ENCODE measurements at regions not wholly inside any gene's neighbourhood (a gene's known extent, or its start where the extent isn't known, plus 50 kb on each side); places are given as distances from the start of the nearest gene placed in this dataset.
"Not testable (repeated sequence)": the region's sequence is repeated elsewhere in the genome, so short reads cannot be mapped to it uniquely, and the experiment has no call there.

DNA sequence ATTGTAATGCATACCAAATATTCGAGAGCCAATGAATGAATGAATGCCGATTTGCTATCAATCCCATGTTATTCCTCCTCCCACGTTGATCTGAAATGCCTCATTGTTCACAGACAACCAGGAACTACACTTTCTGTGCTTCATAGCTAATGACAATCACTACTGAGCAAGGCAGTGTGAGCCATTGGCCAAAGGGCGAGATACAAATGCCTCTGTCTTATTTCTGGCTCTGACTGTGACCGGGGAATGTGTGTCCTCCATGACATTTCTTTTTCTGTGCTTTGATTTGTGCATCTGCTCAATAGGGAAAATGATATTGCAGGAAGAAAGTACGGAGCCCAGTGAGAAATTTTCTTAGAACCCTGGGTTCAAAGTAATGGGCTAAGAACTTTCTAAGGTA lies 217.1 kb downstream of the CXCL12 start:
- DNase-seq: no peak

DNA sequence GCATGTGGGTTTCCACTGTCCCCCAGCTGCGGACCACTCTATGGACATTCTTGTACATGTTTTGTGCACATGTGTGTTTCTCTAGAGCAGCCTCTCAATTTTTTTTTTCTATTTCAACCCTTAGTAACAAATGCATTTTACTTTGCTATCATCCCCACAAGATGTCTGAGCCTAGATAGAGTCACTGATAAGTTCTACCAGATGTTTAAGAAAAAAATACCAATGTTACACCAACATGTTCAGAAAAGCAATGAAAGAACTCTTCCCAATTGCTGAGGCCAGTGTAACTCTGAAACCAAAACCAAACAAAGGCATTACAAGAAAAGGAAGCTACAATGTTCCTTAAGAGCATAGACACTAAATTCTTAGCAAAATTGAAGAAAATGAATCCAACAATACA lies 218.5 kb downstream of the CXCL12 start:
- DNase-seq: no peak

DNA sequence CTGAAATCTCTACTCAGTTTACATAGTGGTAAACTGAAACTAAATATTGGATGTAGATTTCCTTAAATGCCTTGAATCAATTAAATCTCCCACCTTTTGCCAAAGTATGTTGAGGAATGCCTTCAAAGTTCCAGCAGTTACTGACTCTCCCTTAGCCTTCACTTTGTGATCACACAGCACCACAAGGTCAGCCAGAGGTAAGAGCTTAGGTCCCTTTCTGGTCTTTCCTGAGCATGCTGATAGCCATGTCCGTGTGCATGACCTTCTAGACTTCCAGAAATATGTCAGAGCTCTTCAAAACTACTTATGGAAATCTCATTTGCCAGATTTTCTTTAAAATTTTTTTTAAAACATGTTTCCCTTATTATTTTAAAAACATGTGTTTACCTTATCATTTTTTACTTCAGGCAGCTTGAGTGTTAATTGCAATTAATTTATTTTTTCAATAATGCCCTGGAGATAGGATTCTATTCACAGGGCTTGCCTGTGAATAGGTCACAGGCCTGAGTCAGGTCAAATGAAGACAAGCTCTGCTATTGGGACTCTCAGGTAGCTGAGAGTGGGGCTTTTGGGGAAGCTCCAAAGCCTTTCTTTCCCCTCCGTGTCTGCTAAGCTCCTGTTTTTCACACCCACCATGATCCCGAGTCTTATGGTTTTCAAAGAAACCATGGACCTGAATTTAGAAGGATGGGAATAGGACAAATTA lies 220.5 kb downstream of the CXCL12 start:
- no peak for DNase-seq

DNA sequence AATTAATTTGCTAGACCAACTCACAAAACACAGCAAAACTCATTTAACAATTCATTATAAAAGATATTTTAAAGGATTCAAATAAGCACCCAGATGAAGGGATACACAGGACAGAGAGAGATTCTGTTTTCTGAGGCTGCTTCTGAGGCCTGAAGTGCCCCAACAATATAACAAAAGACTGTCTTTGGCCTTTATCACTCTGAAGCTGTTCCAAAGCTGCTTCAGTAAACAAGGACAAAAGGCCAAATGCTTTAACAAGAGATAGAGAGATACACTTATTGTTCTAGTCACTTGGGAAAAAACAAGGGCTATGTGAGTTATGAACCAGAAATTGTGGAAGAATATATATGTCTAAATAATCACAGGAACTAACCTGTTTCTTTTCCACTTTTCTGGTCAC lies 223.7 kb downstream of the CXCL12 start:
- no peak for DNase-seq

DNA sequence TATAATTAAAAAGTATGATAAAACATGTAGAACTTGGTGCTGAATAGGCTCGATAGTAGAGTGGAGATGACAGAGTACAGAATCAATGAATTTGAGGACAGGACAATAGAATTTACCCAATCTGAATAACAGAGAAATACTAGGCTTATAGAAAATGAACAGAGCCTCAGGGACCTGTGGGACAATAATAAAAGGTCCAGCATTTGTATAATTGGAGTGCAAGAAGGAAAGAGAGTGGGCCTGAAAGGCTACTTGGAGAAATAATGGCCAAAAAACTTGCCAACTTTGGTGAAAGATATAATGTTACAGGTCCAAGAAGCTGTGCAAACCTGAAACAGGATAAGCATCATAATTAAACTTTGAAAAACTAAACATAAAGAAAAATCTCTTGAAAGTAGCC lies 227.3 kb downstream of the CXCL12 start:
- DNase-seq: no peak

DNA sequence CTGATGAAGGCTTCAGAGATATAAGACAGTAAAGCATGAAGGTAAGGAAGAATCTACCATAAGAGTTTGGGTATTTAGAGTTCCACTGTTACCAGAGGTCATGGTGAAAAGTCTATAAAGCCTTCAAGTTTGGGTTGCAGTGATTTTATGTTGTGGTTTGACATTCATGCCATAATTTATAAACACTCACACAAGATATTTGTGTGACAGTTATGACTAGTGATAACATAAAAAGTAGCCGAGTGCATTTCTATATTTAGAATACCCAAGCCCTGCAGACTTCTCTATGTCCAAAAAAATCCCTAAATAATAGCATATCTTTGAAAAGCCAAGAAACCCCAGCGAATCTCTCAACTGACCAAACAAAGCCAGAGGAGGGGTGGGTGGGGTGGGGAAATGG lies 229.9 kb downstream of the CXCL12 start:
- no peak for DNase-seq

DNA sequence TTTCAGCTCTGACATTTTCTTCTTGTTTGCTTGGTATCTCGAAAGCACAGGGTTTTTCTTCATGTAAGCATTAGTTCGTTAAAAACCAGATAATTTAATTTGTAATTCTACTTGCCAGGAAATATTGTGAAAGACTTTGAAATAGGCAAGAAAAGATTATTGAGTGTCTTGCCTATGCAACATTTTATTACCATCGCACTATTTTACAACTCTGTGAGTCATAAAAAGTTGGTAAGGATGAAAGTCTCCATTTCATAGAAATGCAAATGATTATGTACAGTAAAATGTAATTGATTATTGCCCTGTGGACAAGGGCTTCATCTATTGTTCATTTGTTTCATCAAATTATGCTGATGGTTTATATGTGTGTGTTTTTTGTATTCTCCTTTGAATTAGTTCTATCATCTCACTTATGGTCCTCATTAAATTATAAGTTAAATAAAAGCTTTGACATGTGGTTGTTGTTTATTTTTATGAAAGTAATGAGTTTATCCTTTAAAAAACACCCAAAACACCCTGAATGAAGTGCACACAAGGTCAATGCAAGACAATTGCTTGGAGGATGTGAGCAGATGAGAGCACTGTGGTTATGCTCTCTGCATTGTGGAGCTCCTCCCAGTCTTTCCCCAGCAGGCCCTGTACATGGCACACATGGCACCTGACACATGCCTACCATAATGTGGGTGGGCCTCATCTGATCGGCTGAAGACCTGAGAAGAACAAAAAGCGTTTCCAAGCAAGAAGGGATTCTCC lies 230.8 kb downstream of the CXCL12 start:
- DNase-seq: no peak

DNA sequence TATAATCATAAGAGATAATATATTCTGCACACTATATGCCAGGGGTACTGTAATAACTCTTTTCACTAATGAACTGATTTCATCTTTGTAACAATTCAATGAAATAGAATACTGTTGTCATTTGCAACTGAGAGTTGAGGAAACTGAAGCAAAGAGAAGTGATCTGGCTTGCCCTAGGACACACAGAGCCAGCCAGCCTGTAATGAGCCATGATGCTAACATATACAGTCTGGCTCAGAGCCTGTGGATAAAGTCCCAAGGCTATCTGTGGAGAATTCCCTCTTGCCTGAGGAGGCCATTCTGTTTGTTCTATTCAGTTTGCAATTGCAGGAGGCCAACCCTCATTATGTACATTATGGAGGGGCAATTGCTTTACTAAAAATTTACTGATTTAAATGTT lies 241.3 kb downstream of the CXCL12 start:
- DNase-seq: no peak

DNA sequence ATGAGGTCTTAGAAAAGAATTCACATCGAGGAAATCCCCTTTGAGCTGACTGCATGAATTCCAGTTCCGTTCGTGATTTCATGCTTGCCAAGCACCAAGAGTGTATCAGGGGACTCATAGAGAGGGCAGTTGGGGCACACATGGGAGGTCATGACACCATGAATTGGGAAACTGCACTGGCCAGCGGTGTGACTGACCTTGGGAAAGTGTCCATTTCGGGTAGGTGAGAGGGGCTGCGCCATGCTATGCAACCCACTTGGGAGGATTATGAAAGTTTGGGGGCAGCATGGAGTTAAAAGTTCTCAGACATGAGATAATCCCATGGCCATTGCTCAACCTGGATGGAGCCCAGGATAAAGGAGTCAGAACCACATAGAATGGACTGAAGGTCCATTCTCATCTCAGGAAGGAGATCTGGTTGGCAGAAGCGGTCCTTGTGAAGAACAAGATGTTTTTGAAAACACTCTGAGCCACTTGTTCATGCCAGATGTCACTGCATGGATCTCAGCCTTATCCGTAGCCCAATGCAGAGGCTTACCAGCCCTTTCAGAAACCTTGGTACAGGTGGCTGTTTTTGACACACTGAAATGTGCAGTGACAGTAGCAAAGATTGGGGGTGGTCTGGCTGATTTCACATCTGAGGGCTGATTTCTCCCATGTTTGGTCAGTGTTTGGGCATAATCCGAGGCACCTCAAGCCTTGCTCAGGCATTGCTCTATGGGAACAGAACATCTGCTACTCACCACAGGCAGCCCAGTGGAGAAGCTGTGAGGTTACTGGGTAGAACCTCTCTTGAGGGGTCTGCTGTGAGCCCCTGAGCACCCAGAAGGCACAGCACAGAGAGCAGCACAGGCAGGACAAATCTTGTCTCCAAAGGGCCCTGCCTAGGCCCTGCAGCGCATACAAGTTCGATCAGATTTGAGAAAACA lies 252.3 kb downstream of the CXCL12 start:
- no peak for DNase-seq

DNA sequence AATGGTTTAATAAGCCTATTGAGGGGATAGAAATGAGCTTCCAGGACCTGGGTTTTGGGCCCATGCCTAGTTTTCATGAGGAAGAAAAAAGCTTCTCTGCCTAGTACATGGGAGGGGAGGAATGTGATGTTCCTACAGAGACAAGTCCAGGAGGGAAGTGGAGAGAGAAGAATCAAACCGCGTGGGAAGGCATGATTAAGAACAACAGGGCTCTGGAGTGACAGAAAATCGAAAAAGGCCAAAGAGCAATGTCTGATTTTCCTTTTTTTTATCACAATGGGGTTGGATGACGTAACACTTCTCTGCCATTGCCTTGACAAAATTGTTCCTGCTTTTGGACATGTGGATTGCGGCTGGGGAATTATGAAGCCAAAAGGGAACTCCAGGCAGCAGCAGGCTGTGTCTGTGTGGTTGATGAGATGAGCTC lies 258.6 kb downstream of the CXCL12 start:
- DNase-seq: no peak

DNA sequence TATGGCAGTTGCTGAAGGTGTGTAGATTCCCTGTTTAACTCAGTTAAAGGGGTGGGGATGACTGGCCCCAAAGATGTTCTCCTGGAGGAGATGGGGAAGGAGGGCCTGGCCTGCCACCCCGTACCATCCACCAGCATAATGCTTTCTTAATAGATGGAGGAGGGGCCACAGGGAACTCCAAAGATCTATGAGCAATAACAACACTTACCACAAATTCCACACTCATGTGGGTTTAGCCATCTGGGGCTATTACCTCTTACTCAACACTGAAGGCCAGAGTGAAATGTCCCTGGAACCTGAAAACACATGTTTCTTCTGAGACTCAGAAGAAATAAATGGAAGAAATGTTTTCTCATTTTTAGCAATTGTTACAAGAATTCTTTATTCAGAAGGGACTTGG lies 259.0 kb downstream of the CXCL12 start:
- no peak for DNase-seq

DNA sequence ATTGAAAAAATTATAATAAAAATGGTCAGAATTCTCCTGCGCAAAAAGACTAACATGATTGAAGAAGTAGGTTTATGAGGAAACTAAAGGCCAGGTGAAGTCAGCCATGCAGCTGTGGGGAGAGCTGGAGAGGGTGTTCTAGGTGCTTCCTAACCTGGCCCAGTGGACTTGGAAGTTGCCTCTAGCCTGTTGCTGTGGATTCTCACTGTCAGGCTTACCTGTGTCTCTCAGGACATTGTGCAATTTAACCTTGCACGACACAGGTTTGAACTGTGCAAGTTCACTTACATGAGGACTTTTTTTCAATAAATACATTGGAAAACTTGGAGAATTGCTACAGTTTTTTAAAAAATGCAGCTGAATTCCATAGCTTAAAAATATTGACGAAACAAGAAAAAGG lies 266.4 kb downstream of the CXCL12 start:
- DNase-seq: no peak

DNA sequence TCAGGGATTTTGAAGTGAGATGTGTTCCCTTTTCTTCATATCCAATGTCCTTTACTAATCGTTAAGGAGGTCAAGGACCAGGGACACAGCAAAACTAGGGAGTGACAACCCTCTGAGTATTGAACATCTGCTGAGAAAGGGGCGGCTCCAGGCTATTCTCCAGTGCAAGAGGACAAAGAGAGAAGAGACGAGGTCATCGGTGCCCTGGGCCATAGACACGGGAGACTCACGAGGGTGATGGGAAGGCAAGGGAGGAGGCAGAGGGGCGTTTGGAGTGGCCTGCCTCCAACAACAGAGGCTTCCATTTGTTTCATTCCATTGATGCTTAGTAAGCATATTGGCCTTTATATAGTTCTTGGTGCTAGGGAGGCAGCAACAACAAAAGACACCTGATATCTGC lies 268.4 kb downstream of the CXCL12 start:
- DNase-seq: no peak

DNA sequence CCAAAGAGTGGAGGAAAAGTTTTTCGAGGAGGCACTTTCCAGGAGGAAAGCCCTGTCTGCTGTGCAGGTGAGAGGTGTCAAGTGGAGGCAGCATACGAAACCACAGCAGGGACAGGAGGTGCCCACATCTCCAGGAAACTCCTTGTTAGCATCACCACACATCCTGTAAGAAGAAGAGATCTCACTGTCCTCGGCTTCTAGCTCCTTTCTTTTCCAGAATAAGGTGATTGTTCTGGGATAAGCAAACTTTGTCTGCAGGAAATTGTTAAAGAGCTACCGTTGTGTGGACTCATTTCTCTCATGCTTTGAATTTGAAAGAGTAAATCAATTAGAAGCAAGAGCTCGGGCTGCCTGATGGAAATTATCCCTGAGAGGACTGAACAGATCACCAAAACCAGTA lies 269.4 kb downstream of the CXCL12 start:
- no peak for DNase-seq

DNA sequence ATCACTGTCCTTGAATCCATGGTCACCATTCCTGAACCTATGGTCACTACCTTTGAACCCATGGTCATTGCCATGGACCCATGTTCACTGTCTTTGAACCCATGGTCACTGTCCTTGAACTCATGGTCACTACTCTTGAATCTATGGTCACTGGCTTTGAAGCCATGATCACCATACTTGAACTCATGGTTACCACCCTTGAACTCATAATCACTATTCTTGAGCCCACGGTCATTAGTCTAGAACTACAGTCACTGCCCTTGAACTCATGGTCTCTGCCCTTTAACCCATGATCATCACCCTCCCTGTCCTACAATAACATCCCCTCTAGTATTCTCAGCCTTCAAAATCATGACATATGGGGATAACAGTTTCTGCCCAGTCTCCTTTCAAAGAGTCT lies 270.5 kb downstream of the CXCL12 start:
- no peak for DNase-seq

DNA sequence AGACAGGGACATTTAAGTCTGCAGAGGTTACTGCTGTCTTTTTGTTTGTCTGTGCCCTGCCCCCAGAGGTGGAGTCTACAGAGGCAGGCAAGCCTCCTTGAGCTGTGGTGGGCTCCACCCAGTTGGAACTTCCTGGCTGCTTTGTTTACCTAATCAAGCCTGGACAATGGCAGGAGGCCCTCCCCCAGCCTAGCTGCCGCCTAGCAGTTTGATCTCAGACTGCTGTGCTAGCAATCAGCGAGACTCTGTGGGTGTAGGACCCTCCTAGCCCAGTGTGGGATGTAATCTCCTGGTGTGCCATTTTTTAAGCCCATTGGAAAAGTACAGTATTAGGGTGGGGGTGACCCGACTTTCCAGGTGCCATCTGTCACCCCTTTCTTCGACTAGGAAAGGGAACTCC lies 272.6 kb downstream of the CXCL12 start:
- DNase-seq: not testable (repeated sequence)

DNA sequence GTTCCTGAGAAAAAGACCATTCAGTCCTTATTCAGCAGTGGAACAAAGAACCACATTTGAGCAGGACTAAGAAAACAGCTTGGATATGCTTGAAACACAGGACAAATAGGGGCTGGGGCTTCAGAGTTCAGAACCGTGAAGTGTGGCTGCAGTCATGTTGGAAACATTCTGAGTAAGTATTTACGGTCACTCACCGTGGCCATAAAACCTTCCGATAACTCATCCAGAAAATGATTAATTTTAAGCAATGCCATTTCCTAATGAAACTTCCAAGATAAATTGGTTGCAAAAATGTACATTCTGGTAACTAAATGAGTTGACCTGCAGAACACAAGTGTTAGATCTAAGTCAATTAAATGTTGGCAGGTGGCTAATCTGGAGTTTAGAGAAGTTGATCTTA lies 279.2 kb downstream of the CXCL12 start:
- no peak for DNase-seq

DNA sequence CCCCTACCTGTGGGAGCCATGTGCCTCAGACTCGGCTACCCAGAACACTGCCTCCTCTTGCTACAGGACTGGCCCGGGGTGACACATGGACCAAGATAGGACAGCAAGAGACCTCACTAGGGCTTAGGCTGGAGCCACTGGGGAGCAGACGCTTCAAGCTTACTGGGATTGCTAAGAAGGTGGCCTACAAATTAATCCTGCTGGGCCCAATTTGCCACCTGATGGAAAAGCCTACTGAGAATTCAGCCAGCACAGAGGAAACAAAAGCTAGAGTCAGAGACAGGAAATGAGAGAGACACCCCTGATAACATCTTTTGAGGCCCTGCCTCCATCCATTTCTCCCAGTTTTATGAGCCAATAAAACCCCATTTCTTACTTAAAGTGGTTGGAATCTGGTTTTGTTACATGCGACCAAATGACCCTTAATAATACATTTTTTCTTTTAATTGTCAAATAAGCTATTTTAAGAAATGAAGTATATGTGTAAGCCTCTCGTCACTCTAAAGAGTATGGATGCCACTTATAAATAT lies 282.1 kb downstream of the CXCL12 start:
- no peak for DNase-seq

DNA sequence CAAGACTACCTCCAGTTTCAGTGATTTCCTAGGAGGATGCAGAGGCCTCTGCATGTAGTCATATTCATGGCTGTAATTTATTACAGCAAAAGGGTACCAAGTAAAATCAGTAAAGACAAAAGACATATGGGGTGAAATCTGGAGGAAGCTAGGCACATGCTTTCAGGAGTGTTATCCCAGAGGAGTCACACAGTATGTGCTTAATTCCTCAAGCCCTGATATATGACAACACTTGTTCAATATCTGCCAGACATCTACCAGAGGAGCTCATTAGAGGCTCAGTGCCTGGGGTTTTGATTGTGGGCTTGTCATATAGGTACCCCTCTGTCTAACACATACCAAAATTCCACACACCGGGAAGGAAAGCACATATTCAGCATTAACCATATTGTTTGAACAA lies 283.8 kb downstream of the CXCL12 start:
- no peak for DNase-seq

DNA sequence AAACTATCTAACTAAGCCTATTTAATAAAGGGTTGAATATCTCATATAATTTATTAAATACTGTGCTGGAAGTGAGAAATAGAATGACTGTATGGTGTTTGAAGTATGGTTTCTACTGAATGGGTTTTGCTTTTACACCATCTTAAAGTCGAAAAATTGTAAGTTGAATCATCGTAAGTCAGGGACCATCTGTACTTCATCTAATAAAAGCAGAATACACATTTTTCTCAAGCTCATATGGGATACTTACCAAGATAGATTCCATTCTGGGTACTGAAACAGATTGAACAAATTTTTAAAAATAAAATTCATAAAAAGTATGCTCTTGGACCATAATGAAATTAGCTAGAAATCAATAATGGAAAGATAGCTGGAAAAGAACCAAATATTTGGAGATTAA lies 285.4 kb downstream of the CXCL12 start:
- no peak for DNase-seq

DNA sequence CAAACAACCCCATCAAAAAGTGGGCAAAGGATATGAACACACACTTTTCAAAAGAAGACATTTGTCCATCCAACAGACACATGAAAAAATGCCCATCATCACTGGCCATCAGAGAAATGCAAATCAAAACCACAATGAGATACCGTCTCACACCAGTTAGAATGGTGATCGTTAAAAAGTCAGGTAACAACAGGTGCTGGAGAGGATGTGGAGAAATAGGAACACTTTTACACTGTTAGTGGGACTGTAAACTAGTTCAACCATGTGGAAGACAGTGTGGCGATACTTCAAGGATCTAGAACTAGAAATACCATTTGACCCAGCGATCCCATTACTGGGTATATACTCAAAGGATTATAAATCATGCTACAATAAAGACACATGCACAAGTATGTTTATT lies 288.7 kb downstream of the CXCL12 start:
- not testable (repeated sequence) for DNase-seq

DNA sequence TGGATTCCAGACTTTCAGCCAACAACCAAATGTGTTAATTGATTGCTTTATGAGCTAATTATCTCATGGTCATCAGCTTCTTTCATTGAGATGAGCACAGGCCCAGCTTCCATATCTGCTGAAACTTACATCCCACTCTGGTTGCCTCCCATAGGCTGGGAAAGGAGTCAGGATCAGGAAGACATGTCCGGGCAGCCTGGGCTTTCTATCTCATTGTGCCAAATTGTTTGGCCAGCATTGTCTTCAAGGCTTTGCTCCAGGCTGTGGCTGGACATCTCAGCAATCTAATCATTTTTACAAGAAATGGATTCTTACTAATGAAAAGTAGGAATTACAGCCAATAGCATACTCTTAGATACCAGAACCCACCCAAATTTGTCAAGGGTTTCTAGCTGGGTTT lies 295.2 kb downstream of the CXCL12 start:
- DNase-seq: no peak

DNA sequence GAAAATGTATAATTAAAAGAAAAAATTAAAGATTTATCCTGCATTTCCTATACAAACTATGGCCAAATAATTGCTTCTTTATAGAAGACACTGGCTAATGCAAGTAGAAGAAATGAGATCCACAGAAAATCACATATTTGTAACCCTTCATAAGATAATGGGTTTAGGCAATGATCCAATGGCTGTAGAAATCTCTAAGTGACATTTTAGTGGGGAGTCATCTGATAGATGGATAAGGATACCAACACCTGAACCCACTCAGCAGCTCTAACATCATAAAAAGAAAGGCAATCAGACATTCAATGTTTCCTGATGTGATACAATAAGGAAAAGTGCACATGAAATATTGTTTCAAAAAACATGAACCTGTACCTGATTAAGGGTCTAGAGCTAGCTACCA lies 297.5 kb downstream of the CXCL12 start:
- DNase-seq: no peak

Data from activated CD8-positive, alpha-beta memory T cell treated with anti-CD3 and anti-CD28 coated beads for 24 hours (primary cell).